Activated CD4-positive, alpha-beta T cell treated with anti-CD3 and anti-CD28 coated beads, Interleukin-2, Interleukin-6, amounts not matched to agents 100 ng/mL and 50 ng/mL, durations not matched to agents 16 hours and 8 hours (primary cell): ENCODE measurements at regions not wholly inside any gene's neighbourhood (a gene's known extent, or its start where the extent isn't known, plus 50 kb on each side); places are given as distances from the start of the nearest gene placed in this dataset.
"Not testable (repeated sequence)": the region's sequence is repeated elsewhere in the genome, so short reads cannot be mapped to it uniquely, and the experiment has no call there.

Source experiments
- DNase-seq: peaks from one replicate; pipeline ENCODE4 v3.0.0-alpha.2; 2020

DNA sequence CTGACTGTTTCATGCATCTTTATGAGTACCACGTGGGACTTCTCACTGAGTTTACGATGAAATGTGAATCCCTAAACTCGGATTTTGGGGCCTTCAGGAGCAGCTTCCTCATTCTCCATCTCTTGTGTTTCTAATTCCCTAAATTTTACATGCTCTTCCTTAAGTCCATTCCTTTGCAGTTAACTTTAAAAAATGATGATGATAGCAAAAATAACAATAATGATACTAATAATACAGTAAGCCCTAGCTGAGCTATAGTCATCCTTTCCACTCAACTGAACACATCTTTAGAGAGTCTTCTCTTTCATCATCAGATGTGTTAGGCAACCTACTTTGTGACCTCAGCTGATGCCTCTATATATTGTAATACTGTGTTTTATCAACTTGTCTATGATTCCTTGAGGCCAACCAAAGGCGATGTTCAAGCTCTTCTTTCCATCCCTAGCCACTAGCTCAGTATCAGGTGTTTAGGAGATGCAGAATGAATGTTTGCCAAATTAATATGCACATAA lies 1196.4 kb downstream of the VRK1 start:
- no peak for DNase-seq

DNA sequence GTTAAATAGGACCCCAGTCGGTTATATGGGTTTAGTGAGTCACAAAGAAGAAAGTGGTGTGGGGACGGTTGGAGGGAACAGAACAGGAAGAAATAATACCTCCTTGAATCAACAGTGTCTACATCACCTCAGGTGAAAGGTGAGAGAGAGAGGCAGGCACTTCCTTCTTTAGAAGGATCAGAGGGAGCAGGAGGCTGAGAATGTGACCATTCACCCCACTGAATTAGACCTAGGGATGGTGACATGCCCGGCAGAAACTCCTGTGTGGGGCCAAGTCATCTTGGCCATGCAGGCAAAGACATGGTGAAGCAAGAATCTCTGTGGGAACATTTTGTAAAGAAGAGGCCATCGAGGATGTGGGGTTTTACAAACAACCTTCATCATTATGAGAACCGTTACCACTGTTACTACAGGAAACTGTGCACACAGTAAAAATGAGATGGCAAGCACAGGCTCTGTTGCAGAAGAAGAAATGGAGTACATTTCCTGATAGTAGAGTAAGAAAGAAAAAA lies 1196.9 kb downstream of the VRK1 start:
- peak; percentile 69 for DNase-seq

DNA sequence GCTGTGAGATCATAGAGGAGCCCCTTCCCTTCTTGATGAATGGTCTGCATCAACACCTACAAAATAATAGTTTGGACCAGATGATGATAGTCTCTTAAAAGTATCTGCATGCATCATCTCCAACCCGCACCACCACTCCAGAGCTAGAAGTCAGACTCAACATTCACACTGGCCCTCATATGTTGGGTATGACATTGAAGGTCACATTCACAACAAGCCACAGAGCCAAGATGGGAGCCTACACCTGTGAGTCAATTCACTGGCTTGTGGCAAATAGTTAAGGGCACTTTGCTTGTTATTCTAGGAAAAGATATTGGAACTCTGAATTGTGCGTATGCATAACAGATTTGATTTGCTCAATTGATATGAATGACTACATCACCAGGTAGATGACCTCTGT lies 1197.9 kb downstream of the VRK1 start:
- DNase-seq, result no peak

DNA sequence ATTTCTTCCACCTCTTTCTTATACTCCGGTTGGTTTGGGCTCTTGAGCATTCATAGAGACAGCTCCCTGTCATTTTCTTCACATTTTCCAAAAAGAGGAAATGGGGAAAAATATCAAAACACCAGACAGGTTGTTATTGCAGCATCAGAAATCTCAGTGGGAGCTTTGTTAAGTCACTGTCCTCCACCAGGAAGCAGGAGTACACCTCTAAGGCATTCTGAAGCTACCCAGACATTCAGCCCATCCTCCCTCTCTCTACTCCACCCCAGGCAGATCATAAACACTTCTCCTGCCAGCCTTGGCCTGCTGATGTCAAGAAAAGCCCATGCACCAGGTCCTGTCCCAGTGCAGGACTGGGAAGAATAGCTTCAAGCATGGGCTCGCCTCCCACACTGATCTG lies 1198.3 kb downstream of the VRK1 start:
- no peak for DNase-seq

DNA sequence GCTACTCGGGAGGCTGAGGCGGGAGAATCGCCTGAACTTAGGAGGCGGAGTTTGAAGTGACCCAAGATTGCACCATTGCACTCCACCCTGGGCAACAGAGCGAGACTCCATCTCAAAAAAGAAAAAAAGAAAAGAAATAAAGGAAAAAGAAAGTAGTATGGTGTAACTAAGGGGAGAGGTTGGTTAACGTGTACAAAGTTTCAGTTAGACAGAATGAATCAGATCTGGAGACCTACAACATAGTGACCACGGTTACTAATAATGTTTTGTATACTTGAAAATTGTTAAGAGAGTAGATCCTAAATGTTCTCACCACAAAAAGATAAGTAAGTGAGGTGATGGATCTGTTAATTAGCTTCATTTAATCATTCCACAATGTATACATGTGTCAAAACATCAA lies 1208.8 kb downstream of the VRK1 start:
- no peak for DNase-seq

DNA sequence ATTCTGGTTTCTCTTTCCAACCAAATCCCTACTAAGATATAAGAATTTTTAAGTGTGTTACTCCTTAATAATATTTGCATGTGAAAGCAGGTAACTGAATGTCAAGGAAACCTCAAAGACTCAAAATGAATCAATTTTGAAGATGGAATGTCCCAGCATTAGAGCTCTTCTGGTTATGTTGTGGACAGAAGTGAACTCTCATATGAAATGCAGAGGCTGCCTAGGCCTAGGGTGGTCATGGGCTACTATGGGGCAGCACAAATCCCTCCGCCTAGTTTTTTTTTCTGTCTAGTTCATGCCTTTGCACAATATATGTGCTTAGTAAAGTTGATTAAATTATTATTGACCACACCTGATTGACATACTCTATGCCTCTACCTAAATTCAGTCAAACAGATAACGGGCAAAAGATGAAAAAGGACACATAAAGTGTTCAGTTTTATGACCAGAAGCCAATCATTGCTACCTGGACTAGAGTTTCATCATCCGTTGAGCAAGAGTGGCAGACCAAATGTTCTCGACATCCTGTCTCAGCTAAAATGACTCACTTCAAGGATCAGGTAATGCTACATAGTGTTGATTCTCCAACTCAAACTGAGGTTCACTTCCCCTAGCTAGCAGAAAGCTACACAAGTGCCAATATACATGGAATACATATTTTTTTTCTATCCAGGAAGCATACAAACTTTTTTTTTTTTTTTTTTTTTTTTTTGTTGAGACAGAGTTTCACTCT lies 1211.4 kb downstream of the VRK1 start:
- DNase-seq, result peak; percentile 50

DNA sequence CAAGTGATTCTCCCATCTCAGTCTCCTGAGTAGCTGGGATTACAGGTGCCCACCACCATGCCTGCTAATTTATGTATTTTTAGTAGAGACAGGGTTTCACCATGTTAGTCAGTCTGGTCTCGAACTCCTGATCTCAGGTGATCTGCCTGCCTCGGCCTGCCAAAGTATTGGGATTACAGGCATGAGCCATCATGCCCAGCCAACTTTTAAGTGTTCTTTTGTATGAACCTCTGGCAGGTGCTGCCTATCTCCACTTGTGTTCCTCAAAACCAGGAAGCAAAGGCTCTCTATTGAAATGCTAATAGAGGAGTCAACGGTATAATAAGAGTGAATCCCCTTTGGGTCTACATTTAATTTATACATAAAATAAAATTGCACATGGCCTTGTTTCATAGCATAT lies 1212.0 kb downstream of the VRK1 start:
- not testable (repeated sequence) for DNase-seq

DNA sequence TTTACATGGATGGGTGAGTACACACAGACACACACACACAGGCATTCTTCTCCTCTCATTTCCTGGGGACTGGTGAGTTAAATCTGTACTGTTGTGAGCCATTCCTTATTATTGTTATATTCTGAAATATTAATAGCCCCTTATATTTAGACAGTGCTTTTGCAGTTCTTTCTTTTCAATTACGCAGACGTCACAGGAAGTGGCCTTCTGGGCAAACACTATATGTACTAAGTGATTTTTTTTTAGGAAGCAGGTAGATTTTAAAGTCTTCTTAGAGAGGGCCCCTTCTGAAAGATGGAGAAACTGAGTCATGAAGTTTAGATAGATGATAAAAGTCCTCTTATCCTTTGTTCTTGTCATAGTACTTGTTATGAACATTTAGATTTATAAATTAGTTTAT lies 1213.6 kb downstream of the VRK1 start:
- no peak for DNase-seq

DNA sequence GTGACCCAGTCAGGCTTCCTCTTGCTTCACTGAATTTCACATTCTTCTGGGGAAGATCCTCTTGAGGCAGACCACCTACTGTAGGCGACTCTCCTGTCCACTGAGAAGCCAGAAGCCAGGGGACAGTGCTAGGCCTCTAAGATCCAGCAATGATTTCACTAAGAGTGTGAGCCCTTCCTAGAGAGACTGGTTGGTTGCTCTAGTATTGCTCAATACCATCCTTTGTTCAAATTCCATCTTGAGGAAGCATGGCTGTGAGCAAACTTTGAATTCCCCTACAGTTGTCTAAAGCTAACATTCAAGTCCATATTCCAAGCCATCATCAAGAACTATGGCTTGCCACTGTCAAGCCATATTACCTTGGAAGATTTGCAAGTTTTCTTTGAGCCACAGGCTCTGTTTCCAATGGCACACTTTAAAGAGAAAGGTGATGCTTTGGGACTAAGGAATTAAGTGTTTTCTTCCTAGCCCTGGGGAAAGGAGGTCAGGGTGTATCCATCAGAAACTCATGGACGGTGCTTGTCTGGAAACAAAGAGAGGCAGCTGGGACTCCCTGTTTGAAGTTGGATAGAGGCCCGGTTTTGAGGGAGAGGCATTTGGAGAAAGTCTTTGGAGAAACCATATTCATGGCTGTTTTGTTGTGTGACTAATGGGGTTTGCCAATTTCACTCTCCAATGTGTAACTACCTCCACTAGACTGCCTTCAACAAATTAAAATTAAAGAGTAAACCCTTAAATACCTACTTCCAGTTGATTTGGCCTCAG lies 1217.9 kb downstream of the VRK1 start:
- DNase-seq, result no peak

DNA sequence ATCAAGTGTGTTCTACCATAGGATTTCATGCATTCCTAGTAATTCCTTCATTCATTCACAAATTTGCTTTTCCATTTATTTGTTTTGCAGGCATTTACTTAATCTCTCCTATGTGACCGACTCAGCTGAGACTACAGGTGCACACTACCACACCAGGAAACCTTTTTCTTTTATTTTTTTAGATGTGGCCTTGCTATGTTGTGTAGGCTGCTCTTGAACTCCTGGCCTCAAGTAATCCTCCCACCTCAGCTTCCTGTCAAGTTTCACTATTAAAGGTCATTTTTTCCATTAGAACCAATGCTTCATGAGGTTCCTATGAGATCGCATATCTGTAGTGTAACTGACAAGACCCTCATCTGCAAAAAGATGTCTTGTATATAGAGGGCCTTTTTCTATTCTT lies 1218.7 kb downstream of the VRK1 start:
- DNase-seq, result no peak

DNA sequence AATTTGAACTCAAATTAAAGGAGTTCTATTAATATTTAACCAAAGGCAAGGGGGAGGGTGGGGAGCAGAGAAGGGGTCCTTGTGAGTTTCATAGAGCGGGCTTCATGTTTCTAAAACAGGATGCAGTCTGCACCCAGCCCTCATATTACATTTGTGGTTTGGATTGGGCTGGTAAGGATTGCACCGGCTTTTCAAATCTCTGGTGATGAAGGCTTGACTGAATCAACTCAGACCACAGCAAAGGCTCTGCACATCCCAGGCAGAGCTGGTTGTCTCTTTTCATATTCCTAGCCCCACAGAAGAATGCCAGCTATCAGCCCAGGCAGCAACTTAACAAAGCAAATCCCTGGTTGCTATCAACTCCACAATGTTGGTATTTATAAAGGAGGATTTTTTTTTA lies 1221.4 kb downstream of the VRK1 start:
- DNase-seq, result peak; percentile 29

DNA sequence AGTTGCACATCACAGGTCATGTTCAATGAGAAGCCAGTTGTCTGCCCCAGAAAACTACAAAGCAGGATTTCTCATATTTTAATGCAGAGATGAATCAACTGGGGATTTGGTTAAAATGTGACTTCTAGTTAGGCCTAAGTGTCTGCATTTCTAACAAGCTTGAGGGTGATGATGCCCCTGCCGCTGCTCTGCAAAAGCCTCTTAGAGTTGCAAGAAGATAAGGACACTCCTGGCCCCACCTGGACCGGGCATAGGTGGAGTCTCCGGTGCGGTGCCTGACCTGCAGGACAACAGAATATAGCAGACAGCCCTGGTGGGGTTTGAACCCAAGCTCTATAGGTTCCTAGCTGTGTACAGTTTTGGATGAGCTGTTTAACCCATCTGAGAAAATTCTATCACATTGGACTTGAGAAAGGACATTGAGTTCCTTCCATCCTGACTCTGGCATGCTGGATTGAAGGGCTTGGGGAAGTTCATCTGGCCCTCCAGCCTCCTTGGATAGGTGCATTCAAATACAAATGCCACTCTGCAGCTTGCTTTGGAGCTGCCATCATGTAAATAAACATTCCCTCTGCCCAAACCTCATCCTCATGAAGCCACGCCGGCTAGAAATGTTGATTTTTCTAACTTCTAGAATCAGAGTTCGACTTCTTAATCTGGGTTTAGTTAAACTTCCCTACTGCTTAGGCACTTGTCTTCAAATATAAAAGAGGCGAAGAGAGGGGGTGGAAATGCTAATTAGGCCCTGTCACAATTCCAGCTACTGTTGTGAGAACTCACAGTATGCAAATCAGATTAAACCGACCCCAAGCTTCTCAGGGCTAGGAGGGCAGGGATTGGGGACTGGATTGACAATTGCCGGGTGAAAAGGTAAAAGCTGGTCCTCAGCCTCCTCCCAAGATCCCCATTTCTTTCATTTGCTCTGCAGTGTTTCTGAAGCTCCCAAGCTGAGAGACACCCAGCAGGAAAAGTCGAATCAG lies 1225.6 kb downstream of the VRK1 start:
- no peak for DNase-seq

DNA sequence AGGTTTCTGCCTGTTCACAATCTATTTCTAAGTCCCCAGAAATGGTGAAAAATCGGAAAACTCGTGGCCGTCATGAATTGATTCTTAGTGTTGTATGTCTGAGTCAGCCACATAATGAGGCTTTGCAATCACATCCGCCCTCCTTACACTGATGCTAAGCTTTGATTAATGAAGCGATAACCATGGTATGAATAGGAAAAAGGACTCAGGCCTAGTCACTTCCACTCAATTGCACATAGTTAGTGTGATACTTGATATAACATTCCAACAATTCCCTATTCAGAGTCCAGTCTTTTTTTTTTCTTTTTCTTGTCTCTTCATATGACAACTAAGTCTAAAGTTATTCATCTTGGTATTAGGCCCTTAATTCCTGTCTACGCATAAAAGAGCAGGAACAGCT lies 1231.0 kb downstream of the VRK1 start:
- no peak for DNase-seq

DNA sequence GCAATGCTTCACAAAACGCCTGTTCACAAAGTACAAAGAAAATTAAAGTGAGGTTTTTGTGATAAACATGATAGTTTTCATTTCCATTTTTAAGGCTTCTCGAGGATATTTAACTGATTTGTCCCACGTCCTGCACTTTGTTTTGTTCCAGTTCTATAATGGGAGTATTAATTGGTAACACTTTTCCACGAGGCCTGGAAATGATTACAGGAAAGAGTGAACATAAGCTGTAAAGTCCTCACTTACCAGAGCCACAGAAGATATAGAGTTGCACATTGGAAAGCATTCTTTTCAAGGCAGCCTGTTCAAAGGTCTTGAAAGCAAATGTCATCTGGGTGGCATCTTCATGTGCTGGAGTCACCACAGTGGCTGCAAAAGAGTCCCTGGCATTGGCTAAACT lies 1236.6 kb downstream of the BCL11B start:
- DNase-seq, result no peak

DNA sequence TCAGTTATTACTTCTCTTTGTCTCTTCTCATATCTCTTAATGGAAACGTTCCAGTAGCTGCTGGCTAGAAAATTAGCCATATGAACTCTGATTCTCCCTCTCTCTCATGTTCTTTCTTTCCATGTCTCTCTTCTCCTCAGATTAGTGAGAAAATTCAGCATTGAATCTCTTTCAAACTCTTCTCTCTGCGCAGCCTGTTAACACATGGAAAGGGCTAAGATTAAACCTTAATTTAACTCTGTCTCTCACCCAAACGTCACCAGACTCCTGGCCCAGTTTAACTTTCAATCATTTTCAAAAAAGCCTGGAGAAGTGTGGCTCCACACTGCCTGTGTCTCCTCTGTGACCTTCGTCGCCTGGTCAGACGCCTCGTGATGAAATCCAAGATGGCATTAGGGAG lies 1234.2 kb downstream of the BCL11B start:
- DNase-seq, result no peak

DNA sequence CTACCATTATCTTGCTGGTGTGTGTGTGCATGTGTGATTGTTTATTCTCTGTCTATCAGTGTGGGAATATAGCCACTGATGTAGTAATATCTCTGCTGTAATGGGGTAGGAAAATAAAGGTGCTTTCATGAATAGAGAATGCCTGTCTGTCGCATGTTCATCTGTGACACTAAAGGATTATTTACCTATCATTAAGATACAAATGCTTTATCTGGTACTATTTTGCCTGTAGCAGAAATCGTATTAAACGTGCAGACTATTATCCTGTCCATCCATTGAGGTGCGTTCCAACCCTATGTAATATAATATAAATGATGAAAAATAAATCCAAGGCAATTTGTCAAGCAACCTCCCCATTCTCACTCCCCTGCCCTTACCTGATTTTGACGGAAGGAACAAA lies 1215.1 kb downstream of the BCL11B start:
- DNase-seq, result no peak

DNA sequence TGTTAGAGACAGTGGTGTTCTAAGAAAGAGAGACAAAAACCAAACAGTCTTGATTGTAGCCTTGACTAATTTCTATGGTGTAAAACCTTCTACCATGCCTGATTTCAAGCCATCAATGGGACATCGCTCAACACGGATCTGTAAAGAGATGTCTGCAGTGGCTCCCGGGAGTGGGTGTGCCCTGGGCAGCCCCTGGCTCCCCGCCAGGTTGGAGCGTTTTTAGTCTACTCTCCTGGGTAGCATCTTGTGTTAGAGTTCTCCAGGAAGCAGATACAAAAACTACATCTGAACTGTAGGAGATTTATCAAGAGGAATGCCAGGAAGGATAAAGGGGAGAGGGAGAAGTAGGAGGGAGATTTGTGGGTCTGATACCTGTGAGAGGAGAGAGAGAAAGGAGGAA lies 1212.9 kb downstream of the BCL11B start:
- no peak for DNase-seq

DNA sequence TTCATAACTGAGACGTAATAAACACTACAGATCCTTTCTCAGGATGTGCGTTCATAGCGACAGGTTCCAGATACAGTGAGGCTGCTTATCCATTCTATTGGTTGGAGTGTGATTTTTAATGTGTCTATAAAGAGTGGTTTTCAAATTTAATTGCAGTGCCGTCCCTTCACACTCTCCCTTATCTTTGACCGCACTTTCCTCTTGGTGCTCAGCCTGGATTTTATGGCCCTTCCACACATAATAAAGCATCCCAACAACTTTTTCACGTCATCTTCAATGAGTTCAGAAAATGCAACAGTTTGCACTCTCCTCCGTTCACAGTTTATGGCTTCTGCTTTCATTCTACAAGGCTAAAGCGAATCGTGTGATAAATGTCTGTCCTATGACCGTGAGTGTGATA lies 1209.9 kb downstream of the BCL11B start:
- no peak for DNase-seq

DNA sequence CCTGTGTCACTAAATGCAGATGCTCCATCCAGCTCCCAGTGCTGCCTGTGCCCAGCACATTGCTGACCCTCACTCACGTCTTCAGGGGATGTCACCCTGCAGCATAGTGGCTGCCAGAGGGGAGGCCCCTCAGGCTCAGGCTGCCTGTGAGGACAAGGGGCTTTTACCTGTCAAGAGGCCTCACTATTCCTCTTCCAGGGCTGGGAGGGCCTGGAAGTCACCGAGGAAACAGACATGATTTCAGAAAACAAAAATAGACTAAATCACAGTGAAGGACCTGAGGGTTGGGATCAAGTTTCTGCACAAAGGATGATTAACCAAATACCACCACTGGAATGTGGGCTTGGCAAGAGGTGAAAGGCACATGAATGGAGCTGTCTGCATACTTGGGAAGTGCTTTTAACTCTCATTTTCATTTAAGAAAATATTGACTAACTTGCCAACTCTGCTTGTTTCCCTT lies 1202.3 kb downstream of the BCL11B start:
- no peak for DNase-seq

DNA sequence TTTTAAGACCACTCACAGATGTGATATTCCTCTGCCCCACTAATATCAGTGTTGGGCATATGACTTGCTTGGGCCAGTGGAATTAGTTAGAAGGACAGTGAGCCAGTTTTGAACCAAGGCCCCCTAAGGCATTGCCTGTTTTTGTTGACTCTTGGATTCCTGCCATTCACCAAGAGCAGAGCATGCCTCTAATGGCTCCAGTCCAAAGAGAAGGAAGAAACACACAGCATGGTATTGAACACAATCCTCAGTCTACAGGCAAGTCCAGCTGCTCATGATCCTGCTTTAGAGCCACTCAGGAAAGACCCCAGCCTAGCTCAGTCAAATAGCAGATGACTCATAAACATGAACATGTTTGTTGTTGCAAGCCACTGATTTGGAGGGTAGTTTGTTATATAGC lies 1201.5 kb downstream of the BCL11B start:
- no peak for DNase-seq

DNA sequence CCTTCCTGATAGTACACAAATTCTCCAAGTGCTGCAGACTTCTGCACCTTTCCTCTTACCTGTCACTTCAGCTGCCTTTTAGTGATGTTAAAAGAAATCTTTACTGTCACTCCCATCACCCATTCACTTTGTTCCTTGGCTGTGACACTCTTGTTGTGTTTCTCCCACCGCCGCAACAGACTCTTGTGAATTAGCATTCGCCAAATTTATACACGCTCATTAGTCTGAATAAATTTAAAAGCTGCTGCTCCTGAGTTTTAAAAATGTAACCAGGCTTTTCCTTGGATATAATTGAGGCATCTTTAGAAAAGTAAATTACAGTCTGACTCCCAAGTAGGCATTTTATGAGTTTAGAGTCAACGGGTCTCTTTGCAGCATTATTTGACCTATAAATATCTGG lies 1197.9 kb downstream of the BCL11B start:
- DNase-seq, result no peak

DNA sequence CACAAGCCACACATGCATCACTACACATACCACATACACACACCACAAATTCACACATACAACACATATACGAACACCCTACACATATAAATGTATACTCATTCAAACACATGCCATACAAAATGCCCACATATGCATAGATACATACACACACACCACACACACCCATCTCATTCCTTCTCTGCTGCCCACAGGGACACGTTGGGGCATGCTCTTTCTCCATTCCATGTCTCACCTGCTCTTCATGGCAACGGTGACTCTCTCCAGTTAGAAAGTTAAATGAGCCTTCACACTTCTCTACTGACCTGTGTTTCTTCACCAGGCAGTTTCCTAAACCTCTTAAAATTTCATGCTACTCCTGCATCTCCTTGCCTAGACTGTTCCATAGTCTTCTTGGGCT lies 1194.8 kb downstream of the BCL11B start:
- DNase-seq, result no peak

DNA sequence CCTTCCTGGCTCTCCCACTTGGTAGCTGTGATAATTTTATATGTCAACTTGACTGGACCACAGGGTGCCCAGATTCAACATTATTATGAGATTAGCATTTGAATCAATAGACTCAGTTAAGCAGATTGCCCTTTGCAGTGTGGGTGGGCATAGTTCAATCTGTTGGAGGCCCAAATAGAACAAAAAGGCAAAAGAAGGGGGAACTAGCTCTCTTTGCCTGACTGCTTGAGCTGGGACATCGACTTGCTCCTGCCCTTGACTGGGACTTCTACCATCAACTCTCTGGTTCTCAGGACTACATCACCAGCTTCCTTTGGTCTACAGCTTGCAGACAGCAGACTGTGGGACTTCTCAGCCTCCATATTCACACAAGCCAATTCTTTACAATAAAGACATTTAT lies 1189.2 kb downstream of the BCL11B start:
- no peak for DNase-seq
